KMS-11 (cell line): ENCODE measurements at regions not wholly inside any gene's neighbourhood (a gene's known extent, or its start where the extent isn't known, plus 50 kb on each side); places are given as distances from the start of the nearest gene placed in this dataset.

Experiments
- H2AFZ ChIP-seq: fragments of 200-600 bp; sonication (generic); 2 replicates; pipeline ENCODE4 v1.6.1; 2016; ENCODE audit warnings: antibody characterized with exemption, mixed run types, low read depth
- H3K27ac ChIP-seq: fragments of 200-600 bp; sonication (generic); 2 replicates; pipeline ENCODE4 v1.6.1; 2016; ENCODE audit warnings: mild to moderate bottlenecking, mixed run types
- H3K27me3 ChIP-seq: fragments of 200-600 bp; sonication (generic); 2 replicates; pipeline ENCODE4 v1.6.1; 2017; ENCODE audit warnings: mild to moderate bottlenecking, low read depth, mixed run types, moderate library complexity; ENCODE audit not compliant: insufficient read depth
- H3K36me3 ChIP-seq: fragments of 200-600 bp; sonication (generic); 2 replicates; pipeline ENCODE4 v1.6.1; 2017; ENCODE audit warnings: mild to moderate bottlenecking, mixed run types; ENCODE audit not compliant: insufficient read depth
- H3K4me1 ChIP-seq: fragments of 200-600 bp; sonication (generic); 2 replicates; pipeline ENCODE4 v1.6.1; 2016; ENCODE audit warnings: mild to moderate bottlenecking, low read depth, mixed run types; ENCODE audit not compliant: poor library complexity, severe bottlenecking
- H3K4me2 ChIP-seq: fragments of 200-600 bp; sonication (generic); 2 replicates; pipeline ENCODE4 v1.7.0; 2016; ENCODE audit warnings: mild to moderate bottlenecking, mixed run types
- H3K4me3 ChIP-seq: fragments of 200-600 bp; sonication (generic); IDR thresholded peaks from 2 replicates; pipeline ENCODE4 v1.6.1; 2017; ENCODE audit warnings: low read depth, low read length, mixed read lengths; ENCODE audit not compliant: insufficient read depth
- H3K79me2 ChIP-seq: fragments of 200-600 bp; sonication (generic); 2 replicates; pipeline ENCODE4 v1.6.1; 2016; ENCODE audit warnings: low read depth, mixed run types; ENCODE audit not compliant: insufficient read depth
- H3K9ac ChIP-seq: fragments of 200-600 bp; sonication (generic); 2 replicates; pipeline ENCODE4 v1.6.1; 2016; ENCODE audit warnings: mild to moderate bottlenecking, mixed run types
- H4K20me1 ChIP-seq: fragments of 200-600 bp; sonication (generic); 2 replicates; pipeline ENCODE4 v1.6.1; 2016; ENCODE audit warnings: mild to moderate bottlenecking, mixed run types; ENCODE audit not compliant: insufficient read depth
- CTCF ChIP-seq: fragments of 200-600 bp; sonication (generic); conservative IDR thresholded peaks from 2 replicates; pipeline ENCODE4 v1.6.1; 2017; ENCODE audit warnings: low read depth, mild to moderate bottlenecking, antibody characterized with exemption, low read length, moderate library complexity, mixed read lengths

- H3K36me3 ChIP-seq, result no peaks in the 10 kb centered on the region
- H2AFZ ChIP-seq, result no peak overlapping the region
- no peak overlapping the region for H3K4me2 ChIP-seq
- no peaks in the 10 kb centered on the region for H3K27me3 ChIP-seq
- H3K27ac ChIP-seq, result no peak overlapping the region
- H3K4me1 ChIP-seq, result no peaks in the 10 kb centered on the region
- H3K79me2 ChIP-seq, result no peaks in the 10 kb centered on the region
- no peak overlapping the region for H3K9ac ChIP-seq
- no peak overlapping the region for H3K4me3 ChIP-seq
- H4K20me1 ChIP-seq, result no peaks in the 10 kb centered on the region
- no peak for TF ChIP-seq CTCF
Measured at GRCh38 chr5:120852222-120852860, 388.2 kb downstream of the PRR16 start.

GRCh38 chr5:120866997-120867396 is 402.9 kb downstream of the PRR16 start:
- no peak overlapping the region for H3K9ac ChIP-seq
- no peak overlapping the region for H3K4me3 ChIP-seq
- H4K20me1 ChIP-seq, result no peaks in the 10 kb centered on the region
- no peak overlapping the region for H3K27ac ChIP-seq
- H3K4me2 ChIP-seq, result no peak overlapping the region
- no peaks in the 10 kb centered on the region for H3K36me3 ChIP-seq
- H3K79me2 ChIP-seq, result no peaks in the 10 kb centered on the region
- TF ChIP-seq CTCF, result no peak
- H2AFZ ChIP-seq, result no peak overlapping the region
- H3K4me1 ChIP-seq, result no peaks in the 10 kb centered on the region
- no peaks in the 10 kb centered on the region for H3K27me3 ChIP-seq

- Histone ChIP-seq H3K36me3 (no peaks in the 10 kb centered on the region), H3K27ac (no peak overlapping the region)
- TF ChIP-seq CTCF, result no peak
Measured at GRCh38 chr5:120869831-120870230, 405.7 kb downstream of the PRR16 start.

GRCh38 chr5:120872297-120872696 is 408.2 kb downstream of the PRR16 start:
- no peaks in the 10 kb centered on the region for H3K79me2 ChIP-seq
- H3K27ac ChIP-seq, result no peak overlapping the region
- H3K36me3 ChIP-seq, result no peaks in the 10 kb centered on the region
- H3K4me3 ChIP-seq, result no peak overlapping the region
- H4K20me1 ChIP-seq, result no peaks in the 10 kb centered on the region
- H3K4me2 ChIP-seq, result no peak overlapping the region
- no peaks in the 10 kb centered on the region for H3K4me1 ChIP-seq
- H3K9ac ChIP-seq, result no peak overlapping the region
- no peaks in the 10 kb centered on the region for H3K27me3 ChIP-seq
- TF ChIP-seq CTCF, result no peak
- H2AFZ ChIP-seq, result no peak overlapping the region

More at GRCh38 chr5:120869831-120870230, 405.7 kb downstream of the PRR16 start:
- H3K79me2 ChIP-seq, result no peaks in the 10 kb centered on the region
- no peak overlapping the region for H2AFZ ChIP-seq
- no peaks in the 10 kb centered on the region for H3K27me3 ChIP-seq
- H3K4me2 ChIP-seq, result no peak overlapping the region
- no peaks in the 10 kb centered on the region for H3K4me1 ChIP-seq
- no peak overlapping the region for H3K9ac ChIP-seq
- H3K4me3 ChIP-seq, result no peak overlapping the region
- no peaks in the 10 kb centered on the region for H4K20me1 ChIP-seq
